KMS-11 (cell line): ENCODE measurements at regions not wholly inside any gene's neighbourhood (a gene's known extent, or its start where the extent isn't known, plus 50 kb on each side); places are given as distances from the start of the nearest gene placed in this dataset.

Source experiments
- H2AFZ ChIP-seq: fragments of 200-600 bp; sonication (generic); 2 replicates; pipeline ENCODE4 v1.6.1; 2016; ENCODE audit warnings: antibody characterized with exemption, mixed run types, low read depth
- H3K27ac ChIP-seq: fragments of 200-600 bp; sonication (generic); 2 replicates; pipeline ENCODE4 v1.6.1; 2016; ENCODE audit warnings: mild to moderate bottlenecking, mixed run types
- H3K27me3 ChIP-seq: fragments of 200-600 bp; sonication (generic); 2 replicates; pipeline ENCODE4 v1.6.1; 2017; ENCODE audit warnings: mild to moderate bottlenecking, low read depth, mixed run types, moderate library complexity; ENCODE audit not compliant: insufficient read depth
- H3K36me3 ChIP-seq: fragments of 200-600 bp; sonication (generic); 2 replicates; pipeline ENCODE4 v1.6.1; 2017; ENCODE audit warnings: mild to moderate bottlenecking, mixed run types; ENCODE audit not compliant: insufficient read depth
- H3K4me1 ChIP-seq: fragments of 200-600 bp; sonication (generic); 2 replicates; pipeline ENCODE4 v1.6.1; 2016; ENCODE audit warnings: mild to moderate bottlenecking, low read depth, mixed run types; ENCODE audit not compliant: poor library complexity, severe bottlenecking
- H3K4me2 ChIP-seq: fragments of 200-600 bp; sonication (generic); 2 replicates; pipeline ENCODE4 v1.7.0; 2016; ENCODE audit warnings: mild to moderate bottlenecking, mixed run types
- H3K4me3 ChIP-seq: fragments of 200-600 bp; sonication (generic); IDR thresholded peaks from 2 replicates; pipeline ENCODE4 v1.6.1; 2017; ENCODE audit warnings: low read depth, low read length, mixed read lengths; ENCODE audit not compliant: insufficient read depth
- H3K79me2 ChIP-seq: fragments of 200-600 bp; sonication (generic); 2 replicates; pipeline ENCODE4 v1.6.1; 2016; ENCODE audit warnings: low read depth, mixed run types; ENCODE audit not compliant: insufficient read depth
- H3K9ac ChIP-seq: fragments of 200-600 bp; sonication (generic); 2 replicates; pipeline ENCODE4 v1.6.1; 2016; ENCODE audit warnings: mild to moderate bottlenecking, mixed run types
- H4K20me1 ChIP-seq: fragments of 200-600 bp; sonication (generic); 2 replicates; pipeline ENCODE4 v1.6.1; 2016; ENCODE audit warnings: mild to moderate bottlenecking, mixed run types; ENCODE audit not compliant: insufficient read depth
- TF ChIP-seq, protein P1 (sequence below): fragments of 200-600 bp; sonication (generic); conservative IDR thresholded peaks from 2 replicates; pipeline ENCODE4 v1.6.1; 2017; ENCODE audit warnings: low read depth, mild to moderate bottlenecking, antibody characterized with exemption, low read length, moderate library complexity, mixed read lengths

GRCh38 chr15:31485431-31485830 lies 158.8 kb downstream of the KLF13 start:
- no peaks in the 10 kb centered on the region for H3K79me2 ChIP-seq
- no peaks in the 10 kb centered on the region for H3K27me3 ChIP-seq
- no peak overlapping the region for H2AFZ ChIP-seq
- H4K20me1 ChIP-seq: no peaks in the 10 kb centered on the region
- TF ChIP-seq, protein P1, sequence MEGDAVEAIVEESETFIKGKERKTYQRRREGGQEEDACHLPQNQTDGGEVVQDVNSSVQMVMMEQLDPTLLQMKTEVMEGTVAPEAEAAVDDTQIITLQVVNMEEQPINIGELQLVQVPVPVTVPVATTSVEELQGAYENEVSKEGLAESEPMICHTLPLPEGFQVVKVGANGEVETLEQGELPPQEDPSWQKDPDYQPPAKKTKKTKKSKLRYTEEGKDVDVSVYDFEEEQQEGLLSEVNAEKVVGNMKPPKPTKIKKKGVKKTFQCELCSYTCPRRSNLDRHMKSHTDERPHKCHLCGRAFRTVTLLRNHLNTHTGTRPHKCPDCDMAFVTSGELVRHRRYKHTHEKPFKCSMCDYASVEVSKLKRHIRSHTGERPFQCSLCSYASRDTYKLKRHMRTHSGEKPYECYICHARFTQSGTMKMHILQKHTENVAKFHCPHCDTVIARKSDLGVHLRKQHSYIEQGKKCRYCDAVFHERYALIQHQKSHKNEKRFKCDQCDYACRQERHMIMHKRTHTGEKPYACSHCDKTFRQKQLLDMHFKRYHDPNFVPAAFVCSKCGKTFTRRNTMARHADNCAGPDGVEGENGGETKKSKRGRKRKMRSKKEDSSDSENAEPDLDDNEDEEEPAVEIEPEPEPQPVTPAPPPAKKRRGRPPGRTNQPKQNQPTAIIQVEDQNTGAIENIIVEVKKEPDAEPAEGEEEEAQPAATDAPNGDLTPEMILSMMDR: no peak
- no peaks in the 10 kb centered on the region for H3K36me3 ChIP-seq
- no peak overlapping the region for H3K4me3 ChIP-seq
- H3K9ac ChIP-seq: no peak overlapping the region
- no peak overlapping the region for H3K27ac ChIP-seq
- H3K4me1 ChIP-seq: peaks cover 32% of the 10 kb centered on the region
- H3K4me2 ChIP-seq: no peak overlapping the region

- Histone ChIP-seq H3K4me2 (no peak overlapping the region), H3K27ac (no peak overlapping the region), H3K4me1 (peaks cover 34% of the 10 kb centered on the region), H3K4me3 (no peak overlapping the region), H4K20me1 (no peaks in the 10 kb centered on the region), H2AFZ (no peak overlapping the region), H3K79me2 (no peaks in the 10 kb centered on the region), H3K9ac (no peak overlapping the region), H3K36me3 (no peaks in the 10 kb centered on the region), H3K27me3 (no peaks in the 10 kb centered on the region)
- TF ChIP-seq, protein P1: no peak
Observed at GRCh38 chr15:31485911-31486461, 159.4 kb downstream of the KLF13 start.

GRCh38 chr15:31486506-31486905 lies 159.9 kb downstream of the KLF13 start:
- TF ChIP-seq, protein P1: no peak
- H3K27ac ChIP-seq: no peak overlapping the region
- H3K4me2 ChIP-seq: no peak overlapping the region
- no peaks in the 10 kb centered on the region for H3K27me3 ChIP-seq
- H3K4me3 ChIP-seq: no peak overlapping the region
- H3K4me1 ChIP-seq: peaks cover 34% of the 10 kb centered on the region
- no peaks in the 10 kb centered on the region for H4K20me1 ChIP-seq
- no peaks in the 10 kb centered on the region for H3K79me2 ChIP-seq
- no peak overlapping the region for H2AFZ ChIP-seq
- H3K9ac ChIP-seq: no peak overlapping the region
- no peaks in the 10 kb centered on the region for H3K36me3 ChIP-seq

DNA sequence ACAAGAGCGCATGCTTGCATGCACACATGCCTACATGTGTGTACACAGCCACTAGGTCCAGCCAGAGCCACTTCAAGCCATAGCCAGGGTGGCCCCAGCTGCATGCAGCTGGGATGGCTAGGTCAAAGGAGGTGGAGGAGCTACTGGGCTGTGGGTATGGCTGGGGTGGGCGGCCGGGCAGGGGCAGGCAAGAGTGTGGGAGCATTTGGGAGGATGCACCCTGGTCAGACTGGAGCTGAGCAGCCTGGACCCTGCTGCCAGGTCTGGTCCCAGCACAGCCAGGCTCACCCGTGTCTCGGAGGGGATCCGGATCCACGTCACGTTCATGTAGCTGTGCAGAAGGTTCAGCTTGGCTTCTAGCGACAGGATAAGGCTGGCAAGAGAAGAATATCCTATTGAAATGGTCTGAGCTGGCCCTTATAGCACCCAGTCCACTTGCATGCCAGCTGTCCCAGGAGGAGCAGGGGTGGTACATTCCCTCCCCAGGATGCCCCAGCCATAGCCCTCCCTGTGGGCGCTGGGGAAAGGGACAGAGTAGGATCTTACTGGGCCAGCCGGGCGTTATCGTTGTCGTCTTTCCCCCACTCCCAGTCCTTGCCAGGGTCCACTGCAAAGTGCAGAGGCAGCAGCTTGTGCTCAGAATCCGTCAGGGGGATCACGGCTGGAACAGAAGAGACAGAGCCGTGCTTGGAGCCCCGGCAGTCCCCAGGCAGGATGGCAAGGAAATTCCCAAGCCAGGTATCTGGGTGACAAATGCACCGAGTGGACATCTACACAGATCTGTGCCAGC lies 160.5 kb downstream of the KLF13 start:
- no peaks in the 10 kb centered on the region for H3K36me3 ChIP-seq
- H2AFZ ChIP-seq: no peak overlapping the region
- H3K27ac ChIP-seq: no peak overlapping the region
- H3K27me3 ChIP-seq: no peaks in the 10 kb centered on the region
- H3K4me1 ChIP-seq: peaks cover 34% of the 10 kb centered on the region
- no peak overlapping the region for H3K9ac ChIP-seq
- H3K79me2 ChIP-seq: no peaks in the 10 kb centered on the region
- TF ChIP-seq, protein P1: no peak
- H3K4me2 ChIP-seq: no peak overlapping the region
- no peaks in the 10 kb centered on the region for H4K20me1 ChIP-seq
- no peak overlapping the region for H3K4me3 ChIP-seq
